ENCODE measurements at regions not wholly inside any gene's neighbourhood (a gene's known extent, or its start where the extent isn't known, plus 50 kb on each side); places are given as distances from the start of the nearest gene placed in this dataset.

DNA sequence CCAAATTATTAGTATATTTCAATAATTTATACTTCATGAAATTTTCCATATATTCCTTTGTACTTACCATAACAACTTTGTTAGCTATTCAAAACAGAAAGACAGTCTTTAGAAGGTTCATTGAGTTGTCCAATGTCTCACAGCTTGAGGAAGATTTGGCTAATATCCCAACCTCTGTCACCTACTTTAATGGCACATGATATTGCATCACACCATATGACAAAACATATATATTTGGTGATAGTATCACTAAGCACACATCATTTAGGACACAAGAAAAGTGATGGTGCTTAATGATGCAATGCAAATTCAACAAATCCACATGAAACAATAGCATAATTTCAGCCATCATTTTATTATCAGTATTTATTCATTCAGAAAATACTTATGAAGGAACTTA, 122.0 kb upstream of the BRINP3 start:
- no peak for TF ChIP-seq EZH2 (IDR thresholded peaks at IDR 0.05; ENCODE audit: low read length, missing control alignments)
- TF ChIP-seq, protein P1, sequence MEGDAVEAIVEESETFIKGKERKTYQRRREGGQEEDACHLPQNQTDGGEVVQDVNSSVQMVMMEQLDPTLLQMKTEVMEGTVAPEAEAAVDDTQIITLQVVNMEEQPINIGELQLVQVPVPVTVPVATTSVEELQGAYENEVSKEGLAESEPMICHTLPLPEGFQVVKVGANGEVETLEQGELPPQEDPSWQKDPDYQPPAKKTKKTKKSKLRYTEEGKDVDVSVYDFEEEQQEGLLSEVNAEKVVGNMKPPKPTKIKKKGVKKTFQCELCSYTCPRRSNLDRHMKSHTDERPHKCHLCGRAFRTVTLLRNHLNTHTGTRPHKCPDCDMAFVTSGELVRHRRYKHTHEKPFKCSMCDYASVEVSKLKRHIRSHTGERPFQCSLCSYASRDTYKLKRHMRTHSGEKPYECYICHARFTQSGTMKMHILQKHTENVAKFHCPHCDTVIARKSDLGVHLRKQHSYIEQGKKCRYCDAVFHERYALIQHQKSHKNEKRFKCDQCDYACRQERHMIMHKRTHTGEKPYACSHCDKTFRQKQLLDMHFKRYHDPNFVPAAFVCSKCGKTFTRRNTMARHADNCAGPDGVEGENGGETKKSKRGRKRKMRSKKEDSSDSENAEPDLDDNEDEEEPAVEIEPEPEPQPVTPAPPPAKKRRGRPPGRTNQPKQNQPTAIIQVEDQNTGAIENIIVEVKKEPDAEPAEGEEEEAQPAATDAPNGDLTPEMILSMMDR (conservative IDR thresholded peaks at IDR 0.05 in 1 of 2, IDR thresholded peaks at IDR 0.05 in 1 of 2; ENCODE audit: low read depth in 1 of 2, low read length in 2 of 2): no peak

Measured in fibroblast of lung (primary cell).